ENCODE measurements at regions not wholly inside any gene's neighbourhood (a gene's known extent, or its start where the extent isn't known, plus 50 kb on each side); places are given as distances from the start of the nearest gene placed in this dataset.
A peak's percentile ranks its signal among the peaks of the same experiment; 100 is the strongest.

DNA sequence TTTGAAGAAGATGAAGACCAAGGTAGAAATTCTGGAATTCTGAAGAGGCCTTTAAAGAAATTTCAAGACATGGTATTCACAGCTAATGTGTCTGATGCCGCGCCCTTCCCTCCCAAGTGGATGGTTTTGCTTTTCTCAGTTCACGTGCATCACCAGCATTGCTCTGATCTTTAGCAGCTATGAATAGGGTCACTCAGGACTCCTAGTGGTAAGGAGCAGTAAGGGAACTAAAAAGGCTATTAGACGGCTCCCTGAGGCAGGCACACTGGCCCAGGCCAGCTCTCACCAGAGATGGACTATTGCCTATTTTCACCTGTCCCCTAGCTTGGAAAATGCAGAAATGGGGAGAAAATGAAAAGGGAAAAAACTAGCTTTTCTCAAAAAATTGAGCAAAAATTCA is 447.5 kb upstream of the RASGEF1B start (continued):
- TF ChIP-seq, protein P1, sequence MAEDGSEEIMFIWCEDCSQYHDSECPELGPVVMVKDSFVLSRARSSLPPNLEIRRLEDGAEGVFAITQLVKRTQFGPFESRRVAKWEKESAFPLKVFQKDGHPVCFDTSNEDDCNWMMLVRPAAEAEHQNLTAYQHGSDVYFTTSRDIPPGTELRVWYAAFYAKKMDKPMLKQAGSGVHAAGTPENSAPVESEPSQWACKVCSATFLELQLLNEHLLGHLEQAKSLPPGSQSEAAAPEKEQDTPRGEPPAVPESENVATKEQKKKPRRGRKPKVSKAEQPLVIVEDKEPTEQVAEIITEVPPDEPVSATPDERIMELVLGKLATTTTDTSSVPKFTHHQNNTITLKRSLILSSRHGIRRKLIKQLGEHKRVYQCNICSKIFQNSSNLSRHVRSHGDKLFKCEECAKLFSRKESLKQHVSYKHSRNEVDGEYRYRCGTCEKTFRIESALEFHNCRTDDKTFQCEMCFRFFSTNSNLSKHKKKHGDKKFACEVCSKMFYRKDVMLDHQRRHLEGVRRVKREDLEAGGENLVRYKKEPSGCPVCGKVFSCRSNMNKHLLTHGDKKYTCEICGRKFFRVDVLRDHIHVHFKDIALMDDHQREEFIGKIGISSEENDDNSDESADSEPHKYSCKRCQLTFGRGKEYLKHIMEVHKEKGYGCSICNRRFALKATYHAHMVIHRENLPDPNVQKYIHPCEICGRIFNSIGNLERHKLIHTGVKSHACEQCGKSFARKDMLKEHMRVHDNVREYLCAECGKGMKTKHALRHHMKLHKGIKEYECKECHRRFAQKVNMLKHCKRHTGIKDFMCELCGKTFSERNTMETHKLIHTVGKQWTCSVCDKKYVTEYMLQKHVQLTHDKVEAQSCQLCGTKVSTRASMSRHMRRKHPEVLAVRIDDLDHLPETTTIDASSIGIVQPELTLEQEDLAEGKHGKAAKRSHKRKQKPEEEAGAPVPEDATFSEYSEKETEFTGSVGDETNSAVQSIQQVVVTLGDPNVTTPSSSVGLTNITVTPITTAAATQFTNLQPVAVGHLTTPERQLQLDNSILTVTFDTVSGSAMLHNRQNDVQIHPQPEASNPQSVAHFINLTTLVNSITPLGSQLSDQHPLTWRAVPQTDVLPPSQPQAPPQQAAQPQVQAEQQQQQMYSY (CRISPR knock-in tag; IDR thresholded peaks at IDR 0.05) = no peak
- TF ChIP-seq, protein P2, sequence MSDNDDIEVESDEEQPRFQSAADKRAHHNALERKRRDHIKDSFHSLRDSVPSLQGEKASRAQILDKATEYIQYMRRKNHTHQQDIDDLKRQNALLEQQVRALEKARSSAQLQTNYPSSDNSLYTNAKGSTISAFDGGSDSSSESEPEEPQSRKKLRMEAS (IDR thresholded peaks at IDR 0.05; ENCODE audit: low read depth, low read length) = no peak
- peak in 1 of 2 experiments; percentile 22; a peak in 1 of 4 replicates for TF ChIP-seq BHLHE40 (IDR thresholded peaks at IDR 0.05; ENCODE audit: borderline replicate concordance in 1 of 2, low read depth in 2 of 2, low read length in 1 of 2)
- TF ChIP-seq RAD21 (IDR thresholded peaks at IDR 0.05; ENCODE audit: insufficient read depth, low read depth, low read length) = 0 out of 2 replicates have a peak, but pooled peaks have one; percentile 9

DNA sequence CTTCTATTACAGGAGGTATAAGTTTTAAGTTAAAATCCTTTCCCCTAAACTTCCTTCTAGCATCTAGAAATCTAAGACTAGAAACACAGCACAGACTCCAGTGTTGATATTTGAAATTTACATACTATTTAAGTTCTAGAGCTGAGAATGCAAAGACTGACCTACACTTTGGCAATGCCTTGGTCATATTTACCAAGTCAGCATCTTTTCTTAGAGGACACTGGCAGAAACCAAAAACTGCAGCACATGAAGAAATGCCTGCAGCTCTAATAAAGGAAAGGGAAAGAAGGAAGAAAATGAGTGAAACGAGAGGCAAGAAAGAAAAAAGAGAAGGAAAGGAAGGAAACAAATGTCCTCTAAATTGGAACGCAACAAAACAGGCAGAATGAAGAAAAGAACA is 443.7 kb upstream of the RASGEF1B start:
- FAIRE-seq (no peak), ATAC-seq (no peak), DNase-seq (ENCODE audit: low read depth, low spot score) (no peak)
- 38% methylated on average over 2 of the region's 2 CpGs for WGBS (ENCODE audit: insufficient coverage, insufficient replicate concordance, low lambda C conversion rate, missing lambda C conversion rate)
- no TSS peak for BruUV-seq (replicated peaks)
- ChIA-PET POLR2A (no interaction called here), RAD21 (ENCODE audit: unreplicated experiment) (interaction anchor here (1.1 kb wide), 1 partner anchor 10 kb away, joined by 3 read pairs; no protein-coding TSS in a partner anchor), SMC1A (ENCODE audit: uncharacterized antibody, unreplicated experiment) (interaction anchor here (1.0 to 1.9 kb wide), 2 partner anchors 11 to 33 kb away, joined by 3 to 5 read pairs; no protein-coding TSS in a partner anchor), CTCF (no interaction called here)
- Histone ChIP-seq H3K4me1 (ENCODE audit: control insufficient read depth, insufficient read depth, low read length) (no peaks in the 10 kb centered on the region), H4K20me1 (ENCODE audit: control insufficient read depth, insufficient read depth) (no peaks in the 10 kb centered on the region), H3K36me3 (ENCODE audit: control insufficient read depth in 2 of 2, insufficient read depth in 2 of 2, low read length in 1 of 2) (no peaks in the 10 kb centered on the region), H3K9me3 (replicated peaks; ENCODE audit: control insufficient read depth, insufficient read depth, low read length) (no peaks in the 10 kb centered on the region), H3K4me3 (no peak overlapping the region), H3K9ac (ENCODE audit: control insufficient read depth, insufficient read depth, low read length) (no peak overlapping the region), H3K27ac (ENCODE audit: control insufficient read depth, insufficient read depth) (no peak overlapping the region), H3K27me3 (replicated peaks in 1 of 2; ENCODE audit: control insufficient read depth in 2 of 2, insufficient read depth in 2 of 2, low read length in 1 of 2) (no peaks in the 10 kb centered on the region), H3K4me2 (ENCODE audit: control insufficient read depth, insufficient read depth) (no peak overlapping the region), H2AFZ (ENCODE audit: control insufficient read depth, low read depth, low read length) (no peak overlapping the region), H3K79me2 (ENCODE audit: control insufficient read depth, insufficient read depth, low read length) (no peaks in the 10 kb centered on the region)
- TF ChIP-seq IKZF2 (IDR thresholded peaks at IDR 0.05) (no peak), TBL1XR1 (IDR thresholded peaks at IDR 0.05; ENCODE audit: low read depth, low read length) (no peak), RFX5 (IDR thresholded peaks at IDR 0.05; ENCODE audit: low read depth, low read length) (no peak), IKZF1 (conservative IDR thresholded peaks at IDR 0.05) (no peak), BCL11A (IDR thresholded peaks at IDR 0.05; ENCODE audit: low read depth, low read length) (no peak)
- TF ChIP-seq, protein P3, sequence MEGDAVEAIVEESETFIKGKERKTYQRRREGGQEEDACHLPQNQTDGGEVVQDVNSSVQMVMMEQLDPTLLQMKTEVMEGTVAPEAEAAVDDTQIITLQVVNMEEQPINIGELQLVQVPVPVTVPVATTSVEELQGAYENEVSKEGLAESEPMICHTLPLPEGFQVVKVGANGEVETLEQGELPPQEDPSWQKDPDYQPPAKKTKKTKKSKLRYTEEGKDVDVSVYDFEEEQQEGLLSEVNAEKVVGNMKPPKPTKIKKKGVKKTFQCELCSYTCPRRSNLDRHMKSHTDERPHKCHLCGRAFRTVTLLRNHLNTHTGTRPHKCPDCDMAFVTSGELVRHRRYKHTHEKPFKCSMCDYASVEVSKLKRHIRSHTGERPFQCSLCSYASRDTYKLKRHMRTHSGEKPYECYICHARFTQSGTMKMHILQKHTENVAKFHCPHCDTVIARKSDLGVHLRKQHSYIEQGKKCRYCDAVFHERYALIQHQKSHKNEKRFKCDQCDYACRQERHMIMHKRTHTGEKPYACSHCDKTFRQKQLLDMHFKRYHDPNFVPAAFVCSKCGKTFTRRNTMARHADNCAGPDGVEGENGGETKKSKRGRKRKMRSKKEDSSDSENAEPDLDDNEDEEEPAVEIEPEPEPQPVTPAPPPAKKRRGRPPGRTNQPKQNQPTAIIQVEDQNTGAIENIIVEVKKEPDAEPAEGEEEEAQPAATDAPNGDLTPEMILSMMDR (IDR thresholded peaks at IDR 0.05 in 2 of 3, conservative IDR thresholded peaks at IDR 0.05 in 1 of 3; ENCODE audit: control insufficient read depth in 2 of 3, extremely low read depth in 1 of 3, insufficient read depth in 1 of 3, low read depth in 3 of 3, low read length in 3 of 3) = no peak
- TF ChIP-seq, protein P4, sequence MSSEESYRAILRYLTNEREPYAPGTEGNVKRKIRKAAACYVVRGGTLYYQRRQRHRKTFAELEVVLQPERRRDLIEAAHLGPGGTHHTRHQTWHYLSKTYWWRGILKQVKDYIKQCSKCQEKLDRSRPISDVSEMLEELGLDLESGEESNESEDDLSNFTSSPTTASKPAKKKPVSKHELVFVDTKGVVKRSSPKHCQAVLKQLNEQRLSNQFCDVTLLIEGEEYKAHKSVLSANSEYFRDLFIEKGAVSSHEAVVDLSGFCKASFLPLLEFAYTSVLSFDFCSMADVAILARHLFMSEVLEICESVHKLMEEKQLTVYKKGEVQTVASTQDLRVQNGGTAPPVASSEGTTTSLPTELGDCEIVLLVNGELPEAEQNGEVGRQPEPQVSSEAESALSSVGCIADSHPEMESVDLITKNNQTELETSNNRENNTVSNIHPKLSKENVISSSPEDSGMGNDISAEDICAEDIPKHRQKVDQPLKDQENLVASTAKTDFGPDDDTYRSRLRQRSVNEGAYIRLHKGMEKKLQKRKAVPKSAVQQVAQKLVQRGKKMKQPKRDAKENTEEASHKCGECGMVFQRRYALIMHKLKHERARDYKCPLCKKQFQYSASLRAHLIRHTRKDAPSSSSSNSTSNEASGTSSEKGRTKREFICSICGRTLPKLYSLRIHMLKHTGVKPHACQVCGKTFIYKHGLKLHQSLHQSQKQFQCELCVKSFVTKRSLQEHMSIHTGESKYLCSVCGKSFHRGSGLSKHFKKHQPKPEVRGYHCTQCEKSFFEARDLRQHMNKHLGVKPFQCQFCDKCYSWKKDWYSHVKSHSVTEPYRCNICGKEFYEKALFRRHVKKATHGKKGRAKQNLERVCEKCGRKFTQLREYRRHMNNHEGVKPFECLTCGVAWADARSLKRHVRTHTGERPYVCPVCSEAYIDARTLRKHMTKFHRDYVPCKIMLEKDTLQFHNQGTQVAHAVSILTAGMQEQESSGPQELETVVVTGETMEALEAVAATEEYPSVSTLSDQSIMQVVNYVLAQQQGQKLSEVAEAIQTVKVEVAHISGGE (CRISPR knock-in tag; IDR thresholded peaks at IDR 0.05) = no peak
- in situ Hi-C loops (cut with MboI) = no loop called here
- intact Hi-C loops (cut with micrococcal nuclease; ENCODE audit: unreplicated experiment) = loop anchor here (5.0 kb wide), 1 partner anchor 508 kb away; no protein-coding TSS in a partner anchor

All from GM12878 (cell line).